ENCODE measurements at regions not wholly inside any gene's neighbourhood (a gene's known extent, or its start where the extent isn't known, plus 50 kb on each side); places are given as distances from the start of the nearest gene placed in this dataset.
"Not testable (repeated sequence)": the region's sequence is repeated elsewhere in the genome, so short reads cannot be mapped to it uniquely, and the experiment has no call there.

DNA sequence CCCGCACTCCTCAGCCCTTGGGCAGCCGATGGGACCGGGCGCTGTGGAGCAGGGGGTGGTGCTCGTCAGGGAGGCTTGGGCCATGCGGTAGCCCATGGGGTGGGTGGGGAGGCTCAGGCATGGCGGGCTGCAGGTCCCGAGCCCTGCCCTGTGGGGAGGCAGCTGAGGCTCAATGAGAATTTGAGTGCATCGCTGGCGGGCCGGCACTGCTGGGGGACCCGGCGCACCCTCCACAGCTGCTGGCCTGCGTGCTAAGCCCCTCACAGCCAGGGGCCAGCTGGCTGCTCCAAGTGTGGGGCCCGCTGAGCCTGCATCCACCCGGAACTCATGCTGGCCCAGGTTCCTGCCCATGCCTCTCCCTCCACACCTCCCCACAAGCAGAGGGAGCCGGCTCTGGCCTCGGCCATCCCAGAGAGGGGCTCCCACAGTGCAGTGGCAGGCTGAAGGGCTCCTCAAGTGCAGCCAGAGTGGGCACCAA, 543.5 kb upstream of the FAM98A start:
- DNase-seq = not testable (repeated sequence)

DNA sequence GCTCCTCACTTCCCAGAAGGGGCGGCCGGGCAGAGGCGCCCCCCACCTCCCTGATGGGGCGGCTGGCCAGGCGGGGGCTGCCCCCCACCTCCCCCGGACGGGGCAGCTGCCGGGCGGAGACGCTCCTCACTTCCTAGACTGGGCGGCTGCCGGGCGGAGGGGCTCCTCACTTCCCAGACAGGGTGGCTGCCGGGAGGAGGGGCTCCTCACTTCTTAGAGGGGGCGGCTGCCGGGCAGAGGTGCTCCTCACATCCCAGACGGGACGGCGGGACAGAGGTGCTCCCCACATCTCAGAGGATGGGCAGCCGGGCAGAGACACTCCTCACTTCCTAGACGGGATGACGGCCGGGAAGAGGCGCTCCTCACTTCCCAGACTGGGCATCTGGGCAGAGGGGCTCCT, 534.0 kb upstream of the FAM98A start:
- DNase-seq = not testable (repeated sequence)

DNA sequence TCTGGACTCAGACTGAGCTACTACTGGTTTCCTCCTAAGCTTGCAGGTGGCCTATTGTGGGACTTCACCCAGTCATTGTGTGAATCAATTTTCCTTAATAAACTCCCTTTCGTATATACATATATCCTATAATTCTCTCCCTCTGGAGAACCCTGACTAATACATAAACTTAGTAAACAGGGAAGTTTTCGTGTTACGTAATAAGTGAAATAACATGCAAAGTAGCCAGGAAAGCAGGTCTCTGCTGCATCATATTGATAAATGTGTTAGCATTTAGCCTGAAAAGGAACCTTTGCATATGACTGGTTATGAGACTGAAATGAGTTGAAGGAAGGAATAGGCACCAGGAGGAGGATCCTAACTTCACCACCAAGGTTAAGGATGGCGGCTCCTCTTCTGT, 527.2 kb upstream of the FAM98A start:
- DNase-seq = no peak

DNA sequence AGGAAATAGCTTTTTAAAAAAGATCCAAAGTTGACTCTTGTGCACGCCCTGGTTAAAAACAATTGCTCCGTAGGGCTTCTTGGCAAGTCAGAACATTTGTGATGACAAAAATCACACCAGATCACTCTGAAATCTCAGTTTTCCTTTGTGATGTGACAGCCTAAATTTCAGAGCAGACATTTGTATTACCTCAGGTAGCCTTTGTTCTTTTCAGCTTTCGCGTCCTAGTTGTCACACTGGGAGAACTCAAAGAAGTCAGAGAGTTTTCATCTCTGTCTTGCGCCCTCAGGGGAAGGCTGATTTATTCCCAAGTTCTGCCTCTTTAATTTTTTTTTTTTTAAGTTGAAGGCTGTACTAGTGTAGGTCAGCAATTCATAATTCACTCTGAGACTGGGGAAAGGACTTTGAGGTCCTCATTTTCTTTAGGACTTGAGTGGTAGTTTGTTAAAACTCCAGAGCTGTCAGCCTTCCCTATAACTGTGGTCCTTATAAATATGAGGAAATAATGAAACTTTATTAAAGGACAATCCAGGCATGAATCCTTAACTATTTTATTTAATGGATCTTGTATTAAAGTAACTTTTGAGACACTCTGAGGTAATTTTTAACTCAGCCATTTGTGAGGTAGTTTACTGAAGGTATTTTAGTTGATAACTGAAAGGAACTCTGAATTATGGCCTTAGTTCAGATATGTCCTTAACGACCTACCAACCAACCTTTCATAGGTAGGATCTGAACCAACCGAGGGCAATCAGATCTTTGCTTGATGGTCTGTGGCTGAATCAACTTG, 525.1 kb upstream of the FAM98A start:
- no peak for DNase-seq

DNA sequence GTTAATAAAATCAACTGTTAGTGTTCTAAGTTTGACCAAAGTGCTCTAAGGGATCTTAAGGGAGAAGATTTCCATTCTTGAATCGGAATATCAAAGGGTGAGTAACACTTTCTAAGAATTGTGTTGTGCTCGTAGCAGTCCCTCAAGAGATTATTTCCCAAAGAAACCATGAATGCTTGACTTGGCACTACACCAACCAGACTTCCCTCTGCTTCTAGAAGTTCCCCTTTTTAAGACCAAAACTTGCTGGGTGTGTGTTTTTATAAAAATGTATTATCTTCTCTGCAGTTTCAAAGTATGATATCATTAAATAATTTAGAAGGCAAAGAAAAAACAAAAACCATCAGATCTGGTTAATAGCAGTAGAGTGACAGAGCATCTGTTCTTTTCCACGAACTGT, 522.0 kb upstream of the FAM98A start:
- DNase-seq = no peak

DNA sequence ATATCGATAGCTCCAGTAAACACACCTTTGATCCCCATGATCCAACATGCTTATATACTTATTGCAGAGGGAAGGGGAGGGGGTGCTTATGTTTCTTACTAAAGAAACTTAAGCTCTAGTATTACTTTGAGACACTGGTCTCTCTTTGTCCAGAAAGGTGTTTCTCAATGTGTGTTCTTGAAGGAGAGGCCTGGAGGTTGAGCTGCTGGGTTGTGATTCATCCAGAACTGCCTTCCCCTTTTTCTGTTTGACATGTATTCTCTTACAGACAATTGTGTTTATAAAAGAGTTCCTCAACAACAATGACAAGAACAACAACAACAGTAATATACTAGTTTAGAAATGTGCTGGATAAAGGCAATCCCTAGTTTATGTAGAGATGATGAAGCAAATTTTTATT, 516.0 kb upstream of the FAM98A start:
- no peak for DNase-seq

DNA sequence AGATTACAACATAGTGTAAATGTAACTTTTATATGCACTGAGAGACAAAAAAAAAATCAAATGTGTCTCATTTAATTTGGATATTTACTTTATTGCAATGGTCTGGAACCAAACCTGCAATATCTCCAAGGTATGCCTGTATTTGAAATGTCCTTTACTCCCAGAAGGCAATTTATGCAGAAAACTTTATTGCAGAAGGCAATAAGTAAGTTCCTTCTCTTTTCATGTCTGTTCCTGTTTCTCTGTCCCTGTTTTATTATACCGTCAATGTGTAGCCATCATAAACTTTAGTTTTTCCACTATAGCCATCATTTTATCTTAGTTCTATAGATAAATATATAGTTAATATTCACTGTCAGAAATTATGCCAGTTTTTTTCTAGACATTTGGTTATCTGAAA, 513.1 kb upstream of the FAM98A start:
- DNase-seq = no peak

DNA sequence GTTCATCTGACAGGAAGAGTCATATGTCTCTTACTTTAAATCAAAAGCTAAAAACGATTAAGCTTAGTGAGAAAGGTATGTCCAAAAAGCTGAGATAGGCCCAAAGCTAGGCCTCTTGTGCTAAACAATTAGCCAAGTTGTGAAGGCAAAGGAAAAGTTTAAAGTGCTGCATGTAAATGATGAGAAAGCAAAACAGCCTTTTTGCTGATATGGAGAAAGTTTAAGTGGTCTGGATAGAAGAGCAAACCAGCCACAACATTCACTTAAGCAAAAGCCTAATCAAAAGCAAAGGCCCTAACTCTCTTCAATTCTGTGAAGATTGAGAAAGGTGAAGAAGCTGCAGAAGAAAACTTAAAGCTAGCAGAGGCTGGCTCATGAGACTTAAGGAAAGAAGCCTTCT, 511.3 kb upstream of the FAM98A start:
- no peak for DNase-seq

DNA sequence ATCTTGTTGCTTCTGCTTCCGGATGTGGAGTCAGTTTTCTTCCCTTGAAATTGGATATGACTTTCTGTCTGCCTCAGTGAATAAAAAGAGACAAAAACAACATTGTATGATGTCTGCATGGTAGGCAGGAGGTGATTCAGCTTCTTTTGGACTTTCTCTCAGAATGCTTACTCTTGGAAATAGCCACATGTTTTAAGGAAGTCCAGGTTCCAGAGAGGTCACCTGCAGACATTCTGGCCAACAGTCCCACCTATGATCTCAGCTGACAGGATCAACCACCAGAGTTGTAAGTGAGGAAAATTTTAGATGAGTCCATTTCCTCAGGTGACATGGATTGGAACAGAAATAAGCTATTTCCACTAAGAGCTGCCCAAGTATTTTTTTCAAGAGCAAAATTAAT, 508.7 kb upstream of the FAM98A start:
- DNase-seq = no peak

DNA sequence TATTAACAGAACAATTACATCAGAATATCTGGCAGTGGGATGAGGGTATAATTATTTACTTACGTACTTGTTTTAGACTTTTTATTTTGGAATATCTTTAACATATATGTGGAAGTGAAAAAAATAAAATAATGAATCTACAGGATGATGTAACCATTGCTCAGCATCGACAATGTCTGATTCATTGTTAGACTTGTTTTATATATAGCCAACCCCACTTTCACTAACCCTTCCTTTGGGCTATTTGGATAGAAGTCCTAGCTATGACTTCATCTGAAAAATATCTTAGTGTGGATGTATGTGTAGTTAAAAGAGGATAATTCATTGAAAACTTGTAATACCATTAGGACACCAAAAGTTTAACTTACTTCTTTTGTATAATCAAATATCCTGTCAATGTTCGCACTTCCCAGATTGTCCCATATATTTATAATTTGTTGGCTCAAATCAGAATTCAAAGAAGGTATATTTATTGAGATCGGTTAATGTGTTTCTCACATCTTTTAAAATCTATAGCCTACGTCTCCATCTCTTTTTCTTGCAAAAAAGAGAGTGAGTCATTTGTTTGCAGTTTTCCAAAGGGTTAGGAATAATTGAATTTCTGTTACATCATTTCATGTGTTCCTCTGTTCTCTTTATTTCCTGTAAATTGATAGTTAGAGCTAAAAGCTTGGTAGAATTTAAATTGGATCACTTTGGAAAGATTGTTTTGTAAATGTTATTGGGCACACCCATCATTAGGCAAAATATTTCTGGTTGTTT, 506.1 kb upstream of the FAM98A start:
- no peak for DNase-seq

DNA sequence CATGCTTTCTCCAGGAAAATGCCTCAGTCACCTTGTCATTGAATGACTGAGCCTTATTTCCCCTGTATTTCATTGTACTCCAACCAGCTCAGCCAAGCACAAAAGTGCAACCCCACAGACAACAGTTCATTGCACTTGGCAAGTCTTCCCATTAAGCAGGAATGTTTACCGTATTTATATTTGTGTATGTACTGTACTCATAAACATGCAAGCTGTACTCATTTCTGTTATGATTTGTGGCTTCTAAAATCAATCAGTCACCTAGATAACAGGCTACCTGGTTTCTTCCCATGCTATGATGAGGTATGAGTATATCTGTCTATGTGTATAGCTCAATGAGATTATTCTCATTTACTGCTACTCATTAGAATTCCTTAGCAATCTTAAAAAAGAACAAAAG, 505.5 kb upstream of the FAM98A start:
- DNase-seq = no peak

DNA sequence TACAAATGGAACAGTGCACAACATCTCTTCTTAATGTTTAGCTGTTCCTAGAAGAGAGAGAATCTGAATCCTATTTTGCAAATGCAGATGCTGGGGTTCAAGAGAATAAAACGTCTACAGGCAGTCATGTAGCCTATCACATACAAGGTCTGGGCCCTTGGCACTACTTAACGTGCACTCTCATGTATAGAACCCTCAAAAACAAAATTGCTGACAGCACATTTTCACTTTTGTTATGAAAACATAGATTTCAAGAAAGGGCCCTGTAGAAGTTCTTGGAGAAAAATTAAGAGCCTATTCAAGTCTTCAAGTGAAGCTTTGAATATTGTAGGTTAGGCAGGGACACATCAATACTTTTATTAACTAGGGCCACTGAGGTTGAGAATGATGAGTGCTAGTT, 504.3 kb upstream of the FAM98A start:
- DNase-seq = no peak

DNA sequence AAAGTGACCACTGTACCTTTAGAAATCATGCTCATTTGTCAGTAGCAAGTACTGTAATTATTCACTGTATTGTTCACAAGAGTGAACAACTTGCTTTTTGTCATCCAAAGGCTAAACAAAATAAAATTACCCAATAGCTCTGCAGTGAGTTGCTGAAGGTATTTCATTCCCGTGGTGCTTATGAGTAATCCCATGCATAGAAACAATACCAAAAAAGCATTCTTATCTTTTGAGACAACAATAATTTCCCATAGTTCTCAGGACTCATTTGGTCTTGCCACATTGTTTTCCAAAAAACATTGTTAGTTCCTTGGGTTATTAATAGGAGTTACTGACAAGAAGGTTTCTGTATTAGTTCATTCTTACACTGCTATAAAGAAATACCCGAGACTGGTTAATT, 503.2 kb upstream of the FAM98A start:
- no peak for DNase-seq

DNA sequence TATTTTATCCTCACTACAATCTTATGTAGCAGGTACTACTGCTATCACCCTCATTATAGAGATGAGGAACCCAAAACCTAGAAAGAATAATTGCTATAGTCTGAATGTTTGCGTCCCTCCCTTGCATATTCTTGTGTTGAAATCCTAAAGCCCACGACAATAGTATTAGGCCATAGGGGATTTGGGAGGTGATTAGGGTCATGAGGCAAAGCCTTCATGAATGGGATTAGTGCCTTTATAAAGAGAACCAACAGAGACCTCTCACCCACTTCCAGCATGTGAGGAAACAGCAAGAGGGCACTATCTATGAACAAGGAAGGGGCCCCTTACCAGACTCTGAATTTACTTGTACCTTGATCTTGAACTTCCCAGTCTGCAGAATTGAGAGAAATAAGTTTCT, 500.3 kb upstream of the FAM98A start:
- no peak for DNase-seq

DNA sequence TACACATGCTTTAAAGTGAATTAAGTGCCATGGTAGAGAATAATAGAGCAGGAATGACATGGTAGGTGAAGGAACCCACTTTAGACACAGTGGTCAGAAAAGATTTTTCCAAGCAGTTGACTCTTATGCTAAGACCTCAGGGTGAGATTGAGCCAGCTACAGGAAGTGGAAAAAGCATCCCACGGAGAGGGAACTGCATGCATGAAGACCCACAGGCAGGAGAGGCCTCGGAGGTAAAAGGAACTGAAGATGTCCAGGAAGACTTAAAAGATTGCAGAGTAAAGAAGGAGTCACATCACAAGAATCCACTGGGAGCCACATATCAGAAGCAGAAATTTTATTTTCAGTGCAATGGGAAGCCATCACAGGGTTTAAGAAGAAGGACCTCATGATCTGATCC, 499.2 kb upstream of the FAM98A start:
- DNase-seq = no peak

DNA sequence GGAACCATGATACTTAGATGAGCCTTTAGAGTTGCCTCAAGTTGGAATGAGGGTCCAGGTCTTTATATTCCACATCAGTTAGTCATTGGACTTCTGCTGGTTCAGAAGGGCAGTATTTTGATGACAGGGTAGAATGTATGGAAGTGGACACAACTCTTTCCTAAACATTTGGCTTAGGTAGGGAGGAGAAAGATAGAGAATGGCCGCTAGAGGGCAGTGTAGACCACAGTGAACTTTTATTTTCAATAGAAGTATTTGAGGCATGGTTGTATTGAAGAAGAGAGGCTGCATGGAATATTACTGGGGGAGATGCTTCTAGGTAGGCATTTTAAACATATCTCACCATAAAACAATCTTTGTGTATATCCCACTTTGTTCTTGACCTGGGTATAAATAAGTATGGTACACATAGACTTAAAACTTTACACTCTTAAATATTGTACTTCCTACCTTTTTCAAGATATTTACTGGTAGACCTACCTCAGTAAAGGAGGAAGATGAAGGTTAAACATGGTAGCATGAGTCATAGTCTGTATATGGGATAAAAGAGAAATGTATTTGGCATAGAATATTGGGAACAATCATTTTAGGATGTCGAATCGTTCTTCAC, 497.6 kb upstream of the FAM98A start:
- DNase-seq = peak; percentile 18

DNA sequence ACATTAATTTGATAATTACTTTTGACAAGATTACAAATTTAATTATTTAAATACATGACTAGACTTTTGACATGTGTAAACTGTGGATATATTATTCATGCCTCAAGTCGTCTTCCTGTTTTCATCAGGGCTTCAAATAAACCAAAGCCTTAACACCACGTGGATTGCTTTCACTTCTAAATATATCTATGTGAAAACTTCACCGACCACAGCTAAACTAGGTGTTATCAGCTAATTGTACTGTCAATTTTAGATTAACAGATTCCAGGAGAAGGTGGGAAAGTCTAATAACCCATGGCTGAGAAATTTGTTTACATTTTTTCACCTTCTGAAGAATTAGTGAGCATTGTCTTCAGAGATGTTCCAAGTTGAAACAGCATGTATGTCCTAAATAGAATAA, 494.7 kb upstream of the FAM98A start:
- DNase-seq = no peak

DNA sequence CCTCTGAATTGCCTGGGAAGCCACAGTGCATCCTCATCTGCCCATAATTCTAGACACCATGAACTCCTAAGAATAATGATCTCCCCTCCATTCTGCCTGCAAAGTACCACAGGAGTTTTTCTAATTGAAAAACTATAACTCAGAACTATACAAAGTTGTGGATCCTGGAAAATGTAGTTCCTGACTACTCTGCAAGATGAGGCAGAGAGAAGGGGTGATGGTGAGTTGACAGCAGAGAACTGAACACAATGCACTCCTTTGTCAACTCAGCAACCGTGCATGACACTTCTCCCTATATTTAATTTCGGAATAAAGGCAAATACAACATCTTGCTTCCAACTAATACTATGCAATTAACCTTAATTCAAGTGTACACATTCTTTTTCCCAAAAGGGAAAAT, 471.1 kb upstream of the FAM98A start:
- DNase-seq = no peak

DNA sequence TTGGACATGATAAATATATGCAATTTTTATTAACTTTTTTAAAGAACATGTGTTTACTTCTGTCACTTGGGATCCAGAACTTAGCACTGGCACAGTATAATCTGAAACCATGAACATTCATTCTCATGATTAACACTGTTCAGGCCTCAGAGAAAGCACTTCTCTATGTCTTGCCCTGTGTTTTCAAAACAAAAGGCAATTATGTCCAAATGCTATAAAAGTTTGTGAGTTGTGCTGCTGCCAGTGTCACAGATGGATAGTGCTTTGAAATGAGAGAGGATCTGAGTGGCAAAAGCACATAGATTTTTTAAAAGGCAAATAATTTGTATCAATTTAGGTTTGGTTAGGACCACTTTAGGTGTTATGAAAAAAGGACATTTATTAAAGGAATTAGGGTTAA, 470.5 kb upstream of the FAM98A start:
- no peak for DNase-seq

DNA sequence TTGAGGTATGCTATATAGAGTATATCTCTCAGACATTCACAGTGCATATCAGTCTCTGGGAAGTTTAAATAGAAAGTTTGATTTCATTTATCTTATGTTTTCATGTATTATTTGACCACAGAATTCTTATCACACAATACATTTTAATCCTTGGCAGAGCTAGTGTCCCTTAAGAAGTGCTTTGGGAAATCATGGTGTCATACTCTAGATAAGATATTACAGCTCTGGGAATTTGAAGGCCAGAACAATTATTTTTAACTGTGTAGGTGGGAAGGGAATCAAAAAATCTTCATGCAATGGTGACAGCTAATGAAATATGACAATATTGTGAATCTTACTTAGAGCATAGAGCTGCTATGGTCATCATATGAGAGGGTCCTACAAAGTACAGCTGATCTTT, 451.3 kb upstream of the FAM98A start:
- DNase-seq = no peak

DNA sequence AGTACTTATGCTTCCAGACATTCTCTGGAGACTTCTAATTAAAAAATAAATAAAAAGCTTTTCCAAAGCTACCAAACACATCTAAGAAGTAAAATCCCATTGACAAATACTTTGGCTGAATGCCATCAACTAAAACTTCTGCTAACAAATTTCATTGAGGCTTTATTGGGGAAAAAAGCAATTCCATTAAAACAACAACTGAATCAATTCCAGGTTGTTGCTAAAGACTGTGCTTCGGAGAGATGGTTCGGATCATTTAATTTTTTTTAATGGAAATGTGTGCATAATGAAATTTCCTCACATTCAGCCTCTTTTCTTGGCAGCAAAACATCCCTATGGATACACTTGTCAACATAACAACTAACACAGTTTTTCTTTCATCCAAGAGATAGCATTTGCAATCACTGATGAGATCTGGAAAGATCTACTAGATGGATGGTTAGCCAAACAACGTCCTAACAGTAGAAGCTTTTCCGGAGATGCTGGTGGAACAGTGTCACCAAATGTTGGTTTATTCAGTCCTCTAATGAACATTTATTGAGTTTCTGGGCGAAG, 446.1 kb upstream of the FAM98A start:
- no peak for DNase-seq

DNA sequence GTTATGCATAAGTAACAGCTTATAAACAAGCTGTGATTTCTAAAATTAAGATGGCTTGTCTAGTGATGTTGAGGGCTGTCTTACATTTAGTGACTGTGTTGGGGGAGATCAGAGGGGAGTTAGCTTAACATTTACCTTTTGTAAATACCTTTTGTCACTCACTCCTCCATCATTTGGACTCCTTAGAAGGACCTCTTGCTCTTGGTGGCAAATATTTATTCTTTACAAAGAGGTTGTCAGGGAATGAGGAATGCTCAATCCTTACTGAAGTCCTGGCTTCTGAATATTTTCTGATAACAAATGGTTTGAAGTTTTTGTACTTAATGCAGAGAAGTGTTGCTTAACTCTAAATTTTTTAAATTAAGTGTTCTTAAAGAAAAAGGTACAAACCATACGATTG, 438.8 kb upstream of the FAM98A start:
- DNase-seq = no peak

DNA sequence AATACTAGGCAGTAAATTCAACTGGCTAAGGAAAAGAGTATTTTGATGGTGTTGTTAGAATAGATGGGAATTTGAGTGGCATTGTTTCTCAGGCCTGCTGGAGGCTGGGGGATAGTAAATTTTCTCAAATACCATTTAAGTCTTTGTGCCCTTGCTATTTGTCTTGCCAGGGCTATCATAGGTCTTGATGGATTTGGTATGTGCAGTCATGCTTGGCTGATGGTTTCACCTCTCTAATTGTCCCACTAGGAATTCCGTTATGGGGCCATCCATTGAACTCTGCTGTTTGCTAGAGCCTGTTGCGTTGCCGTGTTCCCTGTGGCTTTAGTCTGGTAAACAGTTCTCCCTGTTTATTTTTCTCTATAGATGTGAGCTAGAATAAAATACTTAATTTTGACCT, 438.1 kb upstream of the FAM98A start:
- no peak for DNase-seq

DNA sequence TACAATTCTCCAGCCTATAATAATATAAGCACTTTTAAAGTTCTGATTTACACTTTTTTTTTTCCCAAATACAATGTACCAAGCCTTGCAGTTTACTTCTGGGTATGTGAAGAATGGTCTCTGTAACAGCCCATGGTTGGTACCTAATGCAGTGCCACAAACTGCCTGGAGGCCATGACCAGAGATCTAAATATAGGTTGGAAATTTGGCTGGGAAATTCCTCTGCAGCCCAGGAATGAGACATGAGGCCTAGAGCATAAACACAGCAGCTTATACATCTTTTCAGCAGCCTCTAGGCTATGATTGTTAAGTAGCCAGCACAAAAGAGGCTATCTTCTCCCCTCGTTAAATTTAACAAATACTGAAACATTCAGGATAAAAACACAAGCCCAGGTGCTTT, 432.0 kb upstream of the FAM98A start:
- DNase-seq = no peak

All from NCI-H226 (cell line).